HEK293 (cell line): ENCODE measurements at regions not wholly inside any gene's neighbourhood (a gene's known extent, or its start where the extent isn't known, plus 50 kb on each side); places are given as distances from the start of the nearest gene placed in this dataset.

Source experiments
- CTCF ChIA-PET: fragments of 350-600 bp; formaldehyde crosslinking; extraction: SDS; loops from one replicate; lab custom pipeline; 2021; ENCODE audit warnings: antibody characterized with exemption; lab: Yijun Ruan, JAX
- POLR2A ChIA-PET: fragments of 300-600 bp; formaldehyde crosslinking; extraction: SDS; loops from one replicate; lab custom pipeline; 2020; ENCODE audit warnings: antibody characterized with exemption, inconsistent platforms; lab: Yijun Ruan, JAX
- H3K27ac ChIP-seq: fragments of 200-500 bp; sonication (Bioruptor generic); 2 replicates; pipeline ENCODE4 v1.5.1; 2014; ENCODE audit warnings: low read depth, low read length, control low read depth, inconsistent platforms; ENCODE audit errors: extremely low read depth
- H3K36me3 ChIP-seq, 2 experiments: fragments of 200-500 bp in 1 of 2; sonication (Bioruptor generic) in 1 of 2; 1 replicate in 1 of 2; 2 replicates in 1 of 2; pipeline ENCODE4 v1.5.1; 2014 to 2017; ENCODE audit warnings: inconsistent platforms in 2 of 2, low read length in 2 of 2; ENCODE audit not compliant: control insufficient read depth in 2 of 2, insufficient read depth in 1 of 2
- H3K4me1 ChIP-seq: fragments of 200-500 bp; sonication (Bioruptor generic); 2 replicates; pipeline ENCODE4 v1.5.1; 2014; ENCODE audit warnings: mild to moderate bottlenecking, low read length, inconsistent platforms; ENCODE audit not compliant: control insufficient read depth, insufficient read depth
- H3K4me3 ChIP-seq: 2 replicates; pipeline ENCODE4 v1.5.1; 2011; ENCODE audit warnings: low read depth, mild to moderate bottlenecking, control low read depth, low read length, moderate library complexity
- H3K9me3 ChIP-seq: fragments of 200-500 bp; sonication (Bioruptor generic); 2 replicates; pipeline ENCODE4 v1.5.1; 2014; ENCODE audit warnings: low read depth, low read length, inconsistent platforms; ENCODE audit not compliant: control insufficient read depth, insufficient read depth
- GLIS1 ChIP-seq: fragments of 450-650 bp; formaldehyde crosslinking; IDR thresholded peaks from 2 replicates; pipeline ENCODE4 v1.5.1; 2016; ENCODE audit warnings: missing biosample characterization, missing genetic modification characterization
- IKZF3 ChIP-seq: fragments of 450-650 bp; IDR thresholded peaks from 2 replicates; pipeline ENCODE4 v1.5.0; 2018; ENCODE audit warnings: missing biosample characterization, mild to moderate bottlenecking, missing genetic modification characterization, moderate library complexity
- KLF9 ChIP-seq: fragments of 450-650 bp; formaldehyde crosslinking; IDR thresholded peaks from 2 replicates; pipeline ENCODE4 v1.5.1; 2016; ENCODE audit warnings: missing biosample characterization, missing genetic modification characterization, low read depth
- OVOL3 ChIP-seq: fragments of 450-650 bp; formaldehyde crosslinking; IDR thresholded peaks from 2 replicates; pipeline ENCODE4 v1.5.1; 2016; ENCODE audit warnings: missing biosample characterization, missing genetic modification characterization
- PRDM1 ChIP-seq: fragments of 450-650 bp; formaldehyde crosslinking; IDR thresholded peaks from 2 replicates; pipeline ENCODE4; 2016; ENCODE audit warnings: missing biosample characterization, missing genetic modification characterization
- RBAK ChIP-seq: fragments of 450-650 bp; formaldehyde crosslinking; IDR thresholded peaks from 2 replicates; pipeline ENCODE4 v1.5.1; 2016; ENCODE audit warnings: missing biosample characterization, missing genetic modification characterization
- SALL2 ChIP-seq: fragments of 450-650 bp; formaldehyde crosslinking; IDR thresholded peaks from 2 replicates; pipeline ENCODE4 v1.5.0; 2017; ENCODE audit warnings: missing biosample characterization, mild to moderate bottlenecking, missing genetic modification characterization, borderline replicate concordance
- SCRT2 ChIP-seq: fragments of 450-650 bp; formaldehyde crosslinking; IDR thresholded peaks from 2 replicates; pipeline ENCODE4 v1.5.1; 2016; ENCODE audit warnings: missing biosample characterization, missing genetic modification characterization
- SETDB1 ChIP-seq: IDR thresholded peaks from one replicate; pipeline ENCODE4 v1.6.1; 2017; ENCODE audit warnings: mild to moderate bottlenecking, low read length, moderate library complexity, mixed read lengths; ENCODE audit not compliant: insufficient read length
- SP7 ChIP-seq: fragments of 450-650 bp; formaldehyde crosslinking; IDR thresholded peaks from 2 replicates; pipeline ENCODE4 v1.5.1; 2016; ENCODE audit warnings: missing biosample characterization, missing genetic modification characterization
- TRIM28 ChIP-seq: IDR thresholded peaks from 2 replicates; pipeline ENCODE4 v1.6.1; 2011; ENCODE audit warnings: low read length, control low read depth, borderline replicate concordance
- ZBTB20 ChIP-seq: fragments of 450-650 bp; formaldehyde crosslinking; IDR thresholded peaks from 2 replicates; pipeline ENCODE4 v1.5.1; 2016; ENCODE audit warnings: missing biosample characterization, missing genetic modification characterization
- ZNF148 ChIP-seq: fragments of 450-650 bp; formaldehyde crosslinking; IDR thresholded peaks from 2 replicates; pipeline ENCODE4 v1.5.0; 2017; ENCODE audit warnings: missing biosample characterization, missing genetic modification characterization, borderline replicate concordance
- ZNF157 ChIP-seq: fragments of 450-650 bp; formaldehyde crosslinking; IDR thresholded peaks from 2 replicates; pipeline ENCODE4 v1.5.1; 2016; ENCODE audit warnings: missing biosample characterization, missing genetic modification characterization
- ZNF19 ChIP-seq: fragments of 450-650 bp; formaldehyde crosslinking; IDR thresholded peaks from 2 replicates; pipeline ENCODE4; 2016; ENCODE audit warnings: missing biosample characterization, missing genetic modification characterization, low read depth
- ZNF366 ChIP-seq: fragments of 450-650 bp; formaldehyde crosslinking; conservative IDR thresholded peaks from 2 replicates; pipeline ENCODE4 v1.5.1; 2016; ENCODE audit warnings: missing biosample characterization, missing genetic modification characterization
- ZNF513 ChIP-seq: fragments of 450-650 bp; IDR thresholded peaks from 2 replicates; pipeline ENCODE4 v1.5.1; 2018; ENCODE audit warnings: missing biosample characterization, missing genetic modification characterization
- ZNF529 ChIP-seq: fragments of 450-650 bp; formaldehyde crosslinking; IDR thresholded peaks from 2 replicates; pipeline ENCODE4 v1.5.1; 2017; ENCODE audit warnings: missing genetic modification characterization, missing biosample characterization; ENCODE audit not compliant: insufficient replicate concordance
- ZNF645 ChIP-seq: fragments of 450-650 bp; formaldehyde crosslinking; IDR thresholded peaks from 2 replicates; pipeline ENCODE4; 2016; ENCODE audit warnings: missing biosample characterization, missing genetic modification characterization
- ZNF776 ChIP-seq: fragments of 450-650 bp; formaldehyde crosslinking; IDR thresholded peaks from 2 replicates; pipeline ENCODE4 v1.5.0; 2017; ENCODE audit warnings: missing biosample characterization, missing genetic modification characterization, borderline replicate concordance
- ZNF777 ChIP-seq: fragments of 450-650 bp; formaldehyde crosslinking; IDR thresholded peaks from 2 replicates; pipeline ENCODE4 v1.5.1; 2017; ENCODE audit warnings: missing biosample characterization, missing genetic modification characterization, borderline replicate concordance
- ZNF830 ChIP-seq: fragments of 450-650 bp; IDR thresholded peaks from 2 replicates; pipeline ENCODE4 v1.5.0; 2018; ENCODE audit warnings: missing biosample characterization, missing genetic modification characterization, low read depth, mild to moderate bottlenecking, moderate library complexity

- TF ChIP-seq ZNF645, result no peak
- peak; percentile 65 for TF ChIP-seq SETDB1
- TF ChIP-seq ZNF157 (tag by site-specific recombination), result peak; percentile 98
- TF ChIP-seq ZNF513 (tag by site-specific recombination), result no peak
Measured at GRCh38 chr20:48273843-48274242, 488.6 kb upstream of the SULF2 start.

GRCh38 chr20:48270885-48271284 lies 485.6 kb upstream of the SULF2 start:
- TF ChIP-seq ZNF148 (tag by site-specific recombination), result no peak
- no peak for TF ChIP-seq TRIM28
- TF ChIP-seq ZNF366 (tag by site-specific recombination), result no peak
- no peak for TF ChIP-seq SALL2
- no peak for TF ChIP-seq ZNF830
- POLR2A ChIA-PET, result no interaction called here
- Histone ChIP-seq H3K9me3 (no peaks in the 10 kb centered on the region), H3K4me1 (no peaks in the 10 kb centered on the region), H3K36me3 (no peaks in the 10 kb centered on the region), H3K27ac (no peak overlapping the region), H3K4me3 (no peak overlapping the region)
- CTCF ChIA-PET, result no interaction called here

More at GRCh38 chr20:48273843-48274242, 488.6 kb upstream of the SULF2 start:
- ChIA-PET CTCF (interaction anchor here (0.6 kb wide), 1 partner anchor 346 kb away, joined by 5 read pairs; no protein-coding TSS in a partner anchor), POLR2A (no interaction called here)
- Histone ChIP-seq H3K4me1 (no peaks in the 10 kb centered on the region), H3K4me3 (no peak overlapping the region), H3K36me3 (no peaks in the 10 kb centered on the region), H3K27ac (no peak overlapping the region), H3K9me3 (no peaks in the 10 kb centered on the region)

GRCh38 chr20:48267860-48268633 lies 482.8 kb upstream of the SULF2 start:
- ChIA-PET CTCF (interaction anchor here (1.5 kb wide), 1 partner anchor 12 kb away, joined by 3 read pairs; no protein-coding TSS in a partner anchor), POLR2A (no interaction called here)
- no peaks in the 10 kb centered on the region for H3K9me3 ChIP-seq
- H3K27ac ChIP-seq, result no peak overlapping the region
- H3K4me1 ChIP-seq, result no peaks in the 10 kb centered on the region
- H3K36me3 ChIP-seq, result no peaks in the 10 kb centered on the region
- H3K4me3 ChIP-seq, result no peak overlapping the region
- no peak for TF ChIP-seq ZBTB20
- TF ChIP-seq RBAK (tag by site-specific recombination), result no peak
- no peak for TF ChIP-seq ZNF19 (tag by site-specific recombination)
- no peak for TF ChIP-seq SCRT2 (tag by site-specific recombination)
- TF ChIP-seq SP7 (tag by site-specific recombination), result no peak
- no peak for TF ChIP-seq PRDM1 (tag by site-specific recombination)
- TF ChIP-seq ZNF776 (tag by site-specific recombination), result no peak
- TF ChIP-seq SALL2, result no peak
- TF ChIP-seq KLF9 (tag by site-specific recombination), result no peak
- TF ChIP-seq ZNF529, result no peak
- TF ChIP-seq IKZF3, result no peak
- no peak for TF ChIP-seq GLIS1 (tag by site-specific recombination)
- no peak for TF ChIP-seq OVOL3
- no peak for TF ChIP-seq ZNF777 (tag by site-specific recombination)
